WTC11 (cell line): ENCODE measurements at regions not wholly inside any gene's neighbourhood (a gene's known extent, or its start where the extent isn't known, plus 50 kb on each side); places are given as distances from the start of the nearest gene placed in this dataset.

Source experiments
- ATAC-seq: fragments of 200-7000 bp; cut with Tn5 transposase; 2 replicates; pipeline ENCODE4 v1.10.0; 2021; ENCODE audit warnings: mild to moderate bottlenecking, moderate library complexity
- CTCF ChIA-PET: fragments of 300-600 bp; sonication (Branson Sonifier 250); formaldehyde crosslinking; loops from one replicate; lab custom pipeline; 2021; ENCODE audit warnings: antibody characterized with exemption; lab: Charles Lee
- POLR2A ChIA-PET: fragments of 350-600 bp; sonication (Branson Sonifier 250); formaldehyde crosslinking; loops from one replicate; lab custom pipeline; 2021; ENCODE audit warnings: antibody characterized with exemption; lab: Charles Lee
- DNase-seq: peaks from one replicate; pipeline ENCODE4 v3.0.0; 2021; ENCODE audit warnings: low spot score
- H3K27ac Mint-ChIP-seq: 2 replicates; pipeline ENCODE4 v1.8.0; 2021; ENCODE audit warnings: mixed read lengths
- H3K27me3 Mint-ChIP-seq: 2 replicates; pipeline ENCODE4 v1.8.0; 2021; ENCODE audit warnings: low read depth, mild to moderate bottlenecking, moderate library complexity, mixed read lengths
- H3K36me3 Mint-ChIP-seq: 2 replicates; pipeline ENCODE4 v1.8.0; 2021; ENCODE audit warnings: mixed read lengths
- H3K4me1 Mint-ChIP-seq: 2 replicates; pipeline ENCODE4 v1.8.0; 2022; ENCODE audit warnings: mixed read lengths
- H3K4me3 Mint-ChIP-seq: 2 replicates; pipeline ENCODE4 v1.8.0; 2021; ENCODE audit warnings: mild to moderate bottlenecking, moderate library complexity, mixed read lengths
- H3K9me3 Mint-ChIP-seq: 2 replicates; pipeline ENCODE4 v1.8.0; 2021; ENCODE audit warnings: mixed read lengths
- AR ChIP-seq: fragments of 250-450 bp; sonication (Bioruptor Pico); IDR thresholded peaks from 2 replicates; pipeline ENCODE4 v1.9.0; 2021; ENCODE audit warnings: mild to moderate bottlenecking
- ATF2 ChIP-seq: sonication (generic); formaldehyde crosslinking; IDR thresholded peaks from 2 replicates; pipeline ENCODE4 v1.8.1; 2022; ENCODE audit warnings: low read depth, missing genetic modification reagents, borderline replicate concordance
- CREB1 ChIP-seq: sonication (generic); formaldehyde crosslinking; IDR thresholded peaks from 2 replicates; pipeline ENCODE4 v1.8.0; 2023; ENCODE audit warnings: mild to moderate bottlenecking, missing genetic modification reagents
- EMX1 ChIP-seq: fragments of 250-450 bp; sonication (Bioruptor Pico); IDR thresholded peaks from 2 replicates; pipeline ENCODE4 v1.8.0; 2021; ENCODE audit warnings: mild to moderate bottlenecking
- ERG ChIP-seq: fragments of 250-450 bp; sonication (Bioruptor Pico); IDR thresholded peaks from 2 replicates; pipeline ENCODE4 v1.8.0; 2021; ENCODE audit warnings: mild to moderate bottlenecking
- FOXP1 ChIP-seq: sonication (generic); formaldehyde crosslinking; IDR thresholded peaks from 2 replicates; pipeline ENCODE4 v1.8.0; 2022; ENCODE audit warnings: missing genetic modification reagents, mild to moderate bottlenecking, moderate library complexity, borderline replicate concordance
- HMGA2 ChIP-seq: fragments of 250-450 bp; sonication (Bioruptor Pico); IDR thresholded peaks from 2 replicates; pipeline ENCODE4 v1.4.0; 2021; ENCODE audit warnings: mild to moderate bottlenecking, moderate library complexity
- JUN ChIP-seq: sonication (generic); formaldehyde crosslinking; IDR thresholded peaks from 2 replicates; pipeline ENCODE4 v1.8.0; 2023; ENCODE audit warnings: mild to moderate bottlenecking, missing genetic modification reagents
- SMAD4 ChIP-seq: sonication (generic); formaldehyde crosslinking; IDR thresholded peaks from 2 replicates; pipeline ENCODE4 v1.8.0; 2022; ENCODE audit warnings: mild to moderate bottlenecking, missing genetic modification reagents
- SOX15 ChIP-seq: fragments of 250-450 bp; sonication (Bioruptor Pico); IDR thresholded peaks from 2 replicates; pipeline ENCODE4 v1.9.0; 2021; ENCODE audit warnings: mild to moderate bottlenecking
- TEAD4 ChIP-seq: sonication (generic); formaldehyde crosslinking; IDR thresholded peaks from 2 replicates; pipeline ENCODE4 v1.8.0; 2022; ENCODE audit warnings: mild to moderate bottlenecking, missing genetic modification reagents
- ZNF317 ChIP-seq: sonication (generic); formaldehyde crosslinking; IDR thresholded peaks from 2 replicates; pipeline ENCODE4 v1.8.1; 2023; ENCODE audit warnings: low read depth, mild to moderate bottlenecking, moderate library complexity, missing genetic modification reagents, borderline replicate concordance
- ZNF396 ChIP-seq: fragments of 250-450 bp; sonication (Bioruptor Pico); IDR thresholded peaks from 2 replicates; pipeline ENCODE4 v1.8.0; 2021; ENCODE audit warnings: mild to moderate bottlenecking, moderate library complexity, borderline replicate concordance
- ZNF425 ChIP-seq: fragments of 250-450 bp; sonication (Bioruptor Pico); conservative IDR thresholded peaks from 2 replicates; pipeline ENCODE4 v1.9.0; 2021; ENCODE audit warnings: mild to moderate bottlenecking
- ZNF671 ChIP-seq: fragments of 250-450 bp; sonication (Bioruptor Pico); IDR thresholded peaks from 2 replicates; pipeline ENCODE4 v1.8.0; 2021; ENCODE audit warnings: mild to moderate bottlenecking
- TF ChIP-seq, protein P1 (sequence below): sonication (generic); formaldehyde crosslinking; IDR thresholded peaks from 2 replicates; pipeline ENCODE4 v1.8.0; 2023; ENCODE audit warnings: missing genetic modification reagents
- TF ChIP-seq, protein P2 (sequence below): sonication (generic); formaldehyde crosslinking; IDR thresholded peaks from 2 replicates; pipeline ENCODE4 v1.8.0; 2023; ENCODE audit warnings: mild to moderate bottlenecking, missing genetic modification reagents
- TF ChIP-seq, protein P3 (sequence below): sonication (generic); formaldehyde crosslinking; IDR thresholded peaks from 2 replicates; pipeline ENCODE4 v1.8.1; 2023; ENCODE audit warnings: mild to moderate bottlenecking, missing genetic modification reagents
- TF ChIP-seq, protein P4 (sequence below): sonication (generic); formaldehyde crosslinking; IDR thresholded peaks from 2 replicates; pipeline ENCODE4 v1.8.1; 2023; ENCODE audit warnings: mild to moderate bottlenecking, missing genetic modification reagents, moderate library complexity

- ChIA-PET CTCF (interaction anchor here (0.7 to 1.0 kb wide), 5 partner anchors 12 to 577 kb away, joined by 3 to 4 read pairs (median 3); no protein-coding TSS in a partner anchor), POLR2A (no interaction called here)
- Mint-ChIP-seq H3K27ac (no peak overlapping the region), H3K36me3 (no peaks in the 10 kb centered on the region; the same call in 1 of the 2 replicates), H3K4me1 (peaks cover 22% of the 10 kb centered on the region), H3K27me3 (no peaks in the 10 kb centered on the region; the same call in 1 of the 2 replicates), H3K4me3 (no peak overlapping the region), H3K9me3 (no peaks in the 10 kb centered on the region)
- no peak for TF ChIP-seq ZNF396 (CRISPR knock-in tag)
- no peak for TF ChIP-seq ATF2 (CRISPR knock-in tag)
- TF ChIP-seq ZNF317 (CRISPR knock-in tag): no peak
- TF ChIP-seq ERG (CRISPR knock-in tag): no peak
- no peak for TF ChIP-seq EMX1
- TF ChIP-seq, protein P1, sequence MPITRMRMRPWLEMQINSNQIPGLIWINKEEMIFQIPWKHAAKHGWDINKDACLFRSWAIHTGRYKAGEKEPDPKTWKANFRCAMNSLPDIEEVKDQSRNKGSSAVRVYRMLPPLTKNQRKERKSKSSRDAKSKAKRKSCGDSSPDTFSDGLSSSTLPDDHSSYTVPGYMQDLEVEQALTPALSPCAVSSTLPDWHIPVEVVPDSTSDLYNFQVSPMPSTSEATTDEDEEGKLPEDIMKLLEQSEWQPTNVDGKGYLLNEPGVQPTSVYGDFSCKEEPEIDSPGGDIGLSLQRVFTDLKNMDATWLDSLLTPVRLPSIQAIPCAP (CRISPR knock-in tag): no peak
- TF ChIP-seq, protein P2, sequence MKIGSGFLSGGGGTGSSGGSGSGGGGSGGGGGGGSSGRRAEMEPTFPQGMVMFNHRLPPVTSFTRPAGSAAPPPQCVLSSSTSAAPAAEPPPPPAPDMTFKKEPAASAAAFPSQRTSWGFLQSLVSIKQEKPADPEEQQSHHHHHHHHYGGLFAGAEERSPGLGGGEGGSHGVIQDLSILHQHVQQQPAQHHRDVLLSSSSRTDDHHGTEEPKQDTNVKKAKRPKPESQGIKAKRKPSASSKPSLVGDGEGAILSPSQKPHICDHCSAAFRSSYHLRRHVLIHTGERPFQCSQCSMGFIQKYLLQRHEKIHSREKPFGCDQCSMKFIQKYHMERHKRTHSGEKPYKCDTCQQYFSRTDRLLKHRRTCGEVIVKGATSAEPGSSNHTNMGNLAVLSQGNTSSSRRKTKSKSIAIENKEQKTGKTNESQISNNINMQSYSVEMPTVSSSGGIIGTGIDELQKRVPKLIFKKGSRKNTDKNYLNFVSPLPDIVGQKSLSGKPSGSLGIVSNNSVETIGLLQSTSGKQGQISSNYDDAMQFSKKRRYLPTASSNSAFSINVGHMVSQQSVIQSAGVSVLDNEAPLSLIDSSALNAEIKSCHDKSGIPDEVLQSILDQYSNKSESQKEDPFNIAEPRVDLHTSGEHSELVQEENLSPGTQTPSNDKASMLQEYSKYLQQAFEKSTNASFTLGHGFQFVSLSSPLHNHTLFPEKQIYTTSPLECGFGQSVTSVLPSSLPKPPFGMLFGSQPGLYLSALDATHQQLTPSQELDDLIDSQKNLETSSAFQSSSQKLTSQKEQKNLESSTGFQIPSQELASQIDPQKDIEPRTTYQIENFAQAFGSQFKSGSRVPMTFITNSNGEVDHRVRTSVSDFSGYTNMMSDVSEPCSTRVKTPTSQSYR (CRISPR knock-in tag): no peak
- no peak for TF ChIP-seq AR (CRISPR knock-in tag)
- no peak for TF ChIP-seq SOX15
- no peak for TF ChIP-seq SMAD4 (CRISPR knock-in tag)
- no peak for TF ChIP-seq HMGA2 (CRISPR knock-in tag)
- no peak for TF ChIP-seq ZNF425 (CRISPR knock-in tag)
- DNase-seq (no peak), ATAC-seq (no peak)
Measured at GRCh38 chr2:8133913-8134472, 547.9 kb upstream of the ID2 start.

DNA sequence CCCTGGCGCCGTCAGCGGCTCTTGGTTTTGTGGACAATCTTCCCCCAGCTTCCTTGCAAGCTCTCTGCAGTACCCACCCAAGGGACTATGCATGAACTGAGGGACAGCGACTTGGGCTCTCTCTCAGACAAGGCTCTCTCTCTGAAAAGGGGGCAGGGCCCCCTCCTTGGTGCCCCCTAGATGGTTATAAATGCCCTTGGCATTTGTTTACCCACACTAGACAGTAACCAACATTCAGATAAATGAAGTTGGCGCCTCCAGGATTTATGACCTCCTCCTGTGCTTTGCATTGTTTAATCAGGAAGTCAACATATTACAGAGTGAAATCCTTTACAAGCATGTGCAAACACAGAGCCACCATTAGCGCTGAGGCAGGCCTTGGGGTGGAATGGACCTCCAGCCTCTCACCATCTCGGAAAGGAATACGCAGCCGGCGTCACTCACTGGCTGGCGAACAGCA lies 547.4 kb upstream of the ID2 start:
- Mint-ChIP-seq H3K36me3 (no peaks in the 10 kb centered on the region; the same call in 1 of the 2 replicates), H3K27ac (no peak overlapping the region), H3K27me3 (no peaks in the 10 kb centered on the region; the same call in 1 of the 2 replicates), H3K9me3 (no peaks in the 10 kb centered on the region), H3K4me1 (peaks cover 22% of the 10 kb centered on the region), H3K4me3 (no peak overlapping the region)
- ChIA-PET CTCF (no interaction called here), POLR2A (no interaction called here)
- DNase-seq (no peak), ATAC-seq (no peak)
- TF ChIP-seq ZNF671 (CRISPR knock-in tag): no peak
- TF ChIP-seq, protein P3, sequence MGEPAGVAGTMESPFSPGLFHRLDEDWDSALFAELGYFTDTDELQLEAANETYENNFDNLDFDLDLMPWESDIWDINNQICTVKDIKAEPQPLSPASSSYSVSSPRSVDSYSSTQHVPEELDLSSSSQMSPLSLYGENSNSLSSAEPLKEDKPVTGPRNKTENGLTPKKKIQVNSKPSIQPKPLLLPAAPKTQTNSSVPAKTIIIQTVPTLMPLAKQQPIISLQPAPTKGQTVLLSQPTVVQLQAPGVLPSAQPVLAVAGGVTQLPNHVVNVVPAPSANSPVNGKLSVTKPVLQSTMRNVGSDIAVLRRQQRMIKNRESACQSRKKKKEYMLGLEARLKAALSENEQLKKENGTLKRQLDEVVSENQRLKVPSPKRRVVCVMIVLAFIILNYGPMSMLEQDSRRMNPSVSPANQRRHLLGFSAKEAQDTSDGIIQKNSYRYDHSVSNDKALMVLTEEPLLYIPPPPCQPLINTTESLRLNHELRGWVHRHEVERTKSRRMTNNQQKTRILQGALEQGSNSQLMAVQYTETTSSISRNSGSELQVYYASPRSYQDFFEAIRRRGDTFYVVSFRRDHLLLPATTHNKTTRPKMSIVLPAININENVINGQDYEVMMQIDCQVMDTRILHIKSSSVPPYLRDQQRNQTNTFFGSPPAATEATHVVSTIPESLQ (CRISPR knock-in tag): no peak
- no peak for TF ChIP-seq ZNF317 (CRISPR knock-in tag)
- no peak for TF ChIP-seq FOXP1 (CRISPR knock-in tag)
- no peak for TF ChIP-seq CREB1 (CRISPR knock-in tag)
- TF ChIP-seq, protein P4, sequence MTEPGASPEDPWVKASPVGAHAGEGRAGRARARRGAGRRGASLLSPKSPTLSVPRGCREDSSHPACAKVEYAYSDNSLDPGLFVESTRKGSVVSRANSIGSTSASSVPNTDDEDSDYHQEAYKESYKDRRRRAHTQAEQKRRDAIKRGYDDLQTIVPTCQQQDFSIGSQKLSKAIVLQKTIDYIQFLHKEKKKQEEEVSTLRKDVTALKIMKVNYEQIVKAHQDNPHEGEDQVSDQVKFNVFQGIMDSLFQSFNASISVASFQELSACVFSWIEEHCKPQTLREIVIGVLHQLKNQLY: no peak
- no peak for TF ChIP-seq JUN (CRISPR knock-in tag)
- TF ChIP-seq TEAD4 (CRISPR knock-in tag): no peak
